Vagina (tissue), 2 donors: ENCODE measurements at regions not wholly inside any gene's neighbourhood (a gene's known extent, or its start where the extent isn't known, plus 50 kb on each side); places are given as distances from the start of the nearest gene placed in this dataset.

Source experiments
- CTCF ChIP-seq, 3 experiments: fragments of 450-650 bp in 2 of 3; fragments of 200-600 bp in 1 of 3; sonication (generic) in 1 of 3; IDR thresholded peaks; one replicate each; pipeline ENCODE4 v1.5.1; 2017 to 2019; ENCODE audit warnings: antibody characterized with exemption in 3 of 3, mild to moderate bottlenecking in 2 of 3, moderate library complexity in 2 of 3
- POLR2A ChIP-seq, 2 donors: fragments of 450-650 bp; IDR thresholded peaks; one replicate each; pipeline ENCODE4 v1.6.1; 2017; ENCODE audit warnings: antibody characterized with exemption in 2 of 2, mild to moderate bottlenecking in 2 of 2, moderate library complexity in 2 of 2

- TF ChIP-seq CTCF (IDR thresholded peaks at IDR 0.05) (no peak), POLR2A (IDR thresholded peaks at IDR 0.05) (no peak)
Observed at GRCh38 chr10:130737621-130738020, 573.9 kb downstream of the TCERG1L start.
